ENCODE measurements at regions not wholly inside any gene's neighbourhood (a gene's known extent, or its start where the extent isn't known, plus 50 kb on each side); places are given as distances from the start of the nearest gene placed in this dataset.

GRCh38 chr10:23717913-23718312 is 279.0 kb downstream of the OTUD1 start:
- Histone ChIP-seq H3K4me3 (ENCODE audit: low read length) (no peak overlapping the region), H3K9me2 (ENCODE audit: insufficient read depth, low read length) (no peaks in the 10 kb centered on the region), H3K27me3 (ENCODE audit: insufficient read depth, low read depth, low read length) (no peaks in the 10 kb centered on the region), H3K9ac (ENCODE audit: low read length) (no peak overlapping the region), H3K79me2 (replicated peaks; ENCODE audit: insufficient read depth, low read length) (no peaks in the 10 kb centered on the region), H3F3A (ENCODE audit: insufficient read depth, low read length, poor library complexity, severe bottlenecking) (no peaks in the 10 kb centered on the region), H3K36me3 (ENCODE audit: insufficient read depth, low read length) (no peaks in the 10 kb centered on the region), H2AFZ (ENCODE audit: low read depth, low read length) (no peak overlapping the region), H3K9me3 (ENCODE audit: low read length) (no peaks in the 10 kb centered on the region), H3K4me2 (ENCODE audit: low read length) (no peak overlapping the region), H4K20me1 (ENCODE audit: insufficient read depth) (no peaks in the 10 kb centered on the region), H3K27ac (ENCODE audit: low read length) (no peak overlapping the region)
- no peak for TF ChIP-seq MXI1 (conservative IDR thresholded peaks at IDR 0.05; ENCODE audit: poor library complexity, severe bottlenecking)

- H3K27me3 ChIP-seq (ENCODE audit: insufficient read depth, low read depth, low read length): no peaks in the 10 kb centered on the region
- H3K27ac ChIP-seq (ENCODE audit: low read length): no peak overlapping the region
- H4K20me1 ChIP-seq (ENCODE audit: insufficient read depth): no peaks in the 10 kb centered on the region
- no peak for TF ChIP-seq EZH2 (IDR thresholded peaks at IDR 0.05; ENCODE audit: borderline replicate concordance, insufficient read depth, low read length, poor library complexity, severe bottlenecking)
- TF ChIP-seq RAD21 (conservative IDR thresholded peaks at IDR 0.05): no peak
- no peak for TF ChIP-seq REST (IDR thresholded peaks at IDR 0.05; ENCODE audit: borderline replicate concordance)
- no peak for TF ChIP-seq POLR2AphosphoS5 (IDR thresholded peaks at IDR 0.05)
- no peak for TF ChIP-seq CTCF (IDR thresholded peaks at IDR 0.05; ENCODE audit: poor library complexity, severe bottlenecking)
- TF ChIP-seq MXI1 (conservative IDR thresholded peaks at IDR 0.05; ENCODE audit: poor library complexity, severe bottlenecking): no peak
- no peak for TF ChIP-seq TAF1 (IDR thresholded peaks at IDR 0.05; ENCODE audit: low read depth)
- TF ChIP-seq EP300 (conservative IDR thresholded peaks at IDR 0.05; ENCODE audit: poor library complexity, severe bottlenecking): no peak
- no peak for TF ChIP-seq SMC3 (conservative IDR thresholded peaks at IDR 0.05; ENCODE audit: poor library complexity)
- H3K4me2 ChIP-seq (ENCODE audit: low read length): no peak overlapping the region
- H3K9me3 ChIP-seq (ENCODE audit: low read length): no peaks in the 10 kb centered on the region
- H3K4me3 ChIP-seq (ENCODE audit: low read length): no peak overlapping the region
- H3K79me2 ChIP-seq (replicated peaks; ENCODE audit: insufficient read depth, low read length): no peaks in the 10 kb centered on the region
- no peaks in the 10 kb centered on the region for H3K36me3 ChIP-seq (ENCODE audit: insufficient read depth, low read length)
- H3K9ac ChIP-seq (ENCODE audit: low read length): no peak overlapping the region
- no peaks in the 10 kb centered on the region for H3F3A ChIP-seq (ENCODE audit: insufficient read depth, low read length, poor library complexity, severe bottlenecking)
- H2AFZ ChIP-seq (ENCODE audit: low read depth, low read length): no peak overlapping the region
- H3K9me2 ChIP-seq (ENCODE audit: insufficient read depth, low read length): no peaks in the 10 kb centered on the region
Measured at GRCh38 chr10:23718946-23719345, 280.1 kb downstream of the OTUD1 start.

GRCh38 chr10:23723796-23724195 is 284.9 kb downstream of the OTUD1 start:
- H3K36me3 ChIP-seq (ENCODE audit: insufficient read depth, low read length): no peaks in the 10 kb centered on the region
- H4K20me1 ChIP-seq (ENCODE audit: insufficient read depth): no peaks in the 10 kb centered on the region
- no peaks in the 10 kb centered on the region for H3K79me2 ChIP-seq (replicated peaks; ENCODE audit: insufficient read depth, low read length)
- no peaks in the 10 kb centered on the region for H3K9me2 ChIP-seq (ENCODE audit: insufficient read depth, low read length)
- TF ChIP-seq REST (IDR thresholded peaks at IDR 0.05; ENCODE audit: borderline replicate concordance): no peak
- TF ChIP-seq POLR2AphosphoS5 (IDR thresholded peaks at IDR 0.05): no peak
- no peak for TF ChIP-seq RAD21 (conservative IDR thresholded peaks at IDR 0.05)
- no peak for TF ChIP-seq TAF1 (IDR thresholded peaks at IDR 0.05; ENCODE audit: low read depth)
- no peak for TF ChIP-seq CTCF (IDR thresholded peaks at IDR 0.05; ENCODE audit: poor library complexity, severe bottlenecking)
- no peak for TF ChIP-seq SMC3 (conservative IDR thresholded peaks at IDR 0.05; ENCODE audit: poor library complexity)
- TF ChIP-seq EZH2 (IDR thresholded peaks at IDR 0.05; ENCODE audit: borderline replicate concordance, insufficient read depth, low read length, poor library complexity, severe bottlenecking): no peak
- no peak for TF ChIP-seq EP300 (conservative IDR thresholded peaks at IDR 0.05; ENCODE audit: poor library complexity, severe bottlenecking)
- TF ChIP-seq MXI1 (conservative IDR thresholded peaks at IDR 0.05; ENCODE audit: poor library complexity, severe bottlenecking): no peak
- no peak overlapping the region for H2AFZ ChIP-seq (ENCODE audit: low read depth, low read length)
- H3K4me2 ChIP-seq (ENCODE audit: low read length): no peak overlapping the region
- no peak overlapping the region for H3K4me3 ChIP-seq (ENCODE audit: low read length)
- no peaks in the 10 kb centered on the region for H3F3A ChIP-seq (ENCODE audit: insufficient read depth, low read length, poor library complexity, severe bottlenecking)
- H3K9me3 ChIP-seq (ENCODE audit: low read length): no peaks in the 10 kb centered on the region
- no peaks in the 10 kb centered on the region for H3K27me3 ChIP-seq (ENCODE audit: insufficient read depth, low read depth, low read length)
- H3K27ac ChIP-seq (ENCODE audit: low read length): no peak overlapping the region
- no peak overlapping the region for H3K9ac ChIP-seq (ENCODE audit: low read length)

Data from neural cell (in vitro differentiated cells).